Islet of Langerhans (tissue), 1 donor: ENCODE measurements at regions not wholly inside any gene's neighbourhood (a gene's known extent, or its start where the extent isn't known, plus 50 kb on each side); places are given as distances from the start of the nearest gene placed in this dataset.

Source experiments
- FAIRE-seq: peaks from one replicate; lab custom pipeline; 2011; peaks lifted over from hg19 to GRCh38; lab: Jason Lieb, UNC

GRCh38 chr13:74715718-74716117 lies 581.5 kb upstream of the KLF12 start:
- FAIRE-seq, result no peak

- no peak for FAIRE-seq
Measured at GRCh38 chr13:74710006-74710405, 575.8 kb upstream of the KLF12 start.

DNA sequence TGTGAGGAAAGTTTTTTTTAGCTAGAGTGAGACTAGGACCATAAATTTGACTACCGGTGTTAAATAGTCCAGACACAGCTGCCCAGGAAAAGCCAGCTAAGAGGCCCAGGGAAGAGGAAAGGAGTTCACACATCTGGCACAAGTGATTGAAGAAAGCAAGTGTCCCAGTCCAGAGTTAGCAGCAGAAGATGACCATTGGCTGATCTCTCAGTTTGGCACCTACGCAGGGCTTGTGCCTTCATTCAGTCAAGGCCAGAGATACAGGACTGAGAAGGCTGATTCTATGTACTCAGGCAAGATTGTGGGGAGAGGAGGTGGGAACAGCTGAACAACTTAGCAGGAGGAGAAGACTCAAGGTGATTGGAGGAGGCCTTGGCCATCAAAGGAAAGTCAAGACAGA lies 575.0 kb upstream of the KLF12 start:
- no peak for FAIRE-seq

- FAIRE-seq, result no peak
Measured at GRCh38 chr13:74708629-74709028, 574.4 kb upstream of the KLF12 start.

DNA sequence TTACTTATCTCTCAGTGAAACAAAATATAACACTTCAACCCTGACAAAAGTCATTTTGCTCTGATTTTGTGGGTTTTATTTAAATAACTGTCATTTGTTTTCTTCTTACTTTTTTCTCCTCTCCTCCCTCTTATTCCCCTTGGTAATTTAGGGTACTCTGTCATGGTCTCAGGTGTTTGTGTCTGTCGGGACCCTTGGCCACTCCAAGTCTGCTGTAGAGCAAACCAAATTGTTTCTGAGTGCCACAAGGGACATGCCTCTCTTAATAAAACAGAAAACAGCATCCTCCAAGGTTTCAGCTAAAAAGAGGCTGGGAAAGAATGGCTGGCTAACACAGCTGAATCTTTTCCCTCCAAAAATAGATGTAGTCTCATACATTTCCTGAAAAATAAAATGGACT lies 573.1 kb upstream of the KLF12 start:
- no peak for FAIRE-seq

DNA sequence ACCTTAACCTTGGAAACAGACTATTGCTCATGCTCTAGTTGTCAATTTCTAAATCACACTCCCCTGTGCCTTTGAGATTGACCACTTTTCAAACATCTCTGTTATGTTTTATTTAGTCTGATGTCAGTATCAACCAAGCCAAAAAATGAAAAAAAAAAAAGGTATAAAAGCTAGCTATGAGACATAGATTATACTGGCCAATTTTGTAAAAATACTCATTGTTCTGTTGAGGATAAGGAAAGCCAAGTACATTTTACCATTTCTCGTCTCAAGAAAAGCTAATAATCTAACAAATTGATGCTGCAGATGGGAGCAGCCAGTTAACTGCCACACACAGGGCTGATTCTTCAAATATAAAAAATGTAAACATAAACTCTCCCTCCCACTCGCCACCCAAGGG lies 572.6 kb upstream of the KLF12 start:
- no peak for FAIRE-seq

DNA sequence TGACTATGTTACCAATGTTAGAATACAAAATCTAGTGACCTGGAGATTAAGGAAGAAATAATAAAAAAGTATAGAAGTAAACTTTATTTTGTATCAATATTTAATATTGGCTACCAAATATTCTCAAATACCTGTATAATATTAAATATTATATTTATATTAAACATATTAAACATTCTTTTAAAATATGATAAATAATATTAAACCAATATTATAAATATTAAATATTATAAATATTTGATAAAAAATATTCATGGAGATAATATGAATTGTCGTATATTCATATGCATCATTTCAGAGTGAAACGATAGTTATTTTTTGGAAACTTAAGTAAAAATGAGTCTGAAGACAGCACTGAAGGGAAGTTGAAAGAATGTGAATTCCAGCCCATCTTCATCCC lies 571.2 kb upstream of the KLF12 start:
- no peak for FAIRE-seq

- FAIRE-seq, result no peak
Measured at GRCh38 chr13:74703855-74704387, 569.7 kb upstream of the KLF12 start.

DNA sequence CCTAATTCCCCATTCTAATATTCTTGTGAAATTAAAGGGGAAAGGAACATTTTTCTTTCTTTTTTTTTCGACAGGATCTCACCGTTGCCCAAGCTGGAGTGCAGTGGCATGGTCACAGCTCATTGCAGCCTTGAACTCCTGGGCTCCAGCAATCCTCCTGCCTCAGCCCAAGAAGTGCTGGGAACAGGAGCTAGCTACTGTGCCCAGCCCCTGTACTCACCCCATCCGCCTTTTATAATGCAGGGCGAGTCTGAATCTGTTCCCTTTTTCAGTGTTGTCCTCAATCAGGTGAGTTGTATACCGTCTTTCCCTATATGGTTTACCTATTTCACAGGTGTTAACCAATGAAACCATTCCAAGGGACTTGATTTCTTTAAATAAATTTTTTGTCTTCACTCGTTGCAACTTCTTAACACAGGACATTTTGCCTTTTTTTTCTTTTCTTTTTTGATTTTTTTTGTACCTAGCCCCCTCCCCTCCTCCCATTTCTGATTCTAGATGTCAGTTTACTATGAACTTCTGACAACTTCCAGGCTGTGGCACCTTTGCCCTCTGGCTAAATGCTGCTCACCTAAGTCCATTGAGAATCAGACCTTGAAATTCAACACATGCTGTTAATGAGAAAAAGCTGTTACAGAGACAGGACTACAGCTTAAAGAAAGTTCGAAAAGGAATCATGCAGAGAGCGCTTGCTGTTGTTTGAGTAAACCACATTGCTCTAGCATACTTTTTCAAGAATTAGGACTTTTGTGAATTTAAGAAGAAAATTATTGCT lies 562.1 kb upstream of the KLF12 start:
- FAIRE-seq, result no peak

GRCh38 chr13:74695021-74695800 lies 561.0 kb upstream of the KLF12 start:
- FAIRE-seq, result no peak

DNA sequence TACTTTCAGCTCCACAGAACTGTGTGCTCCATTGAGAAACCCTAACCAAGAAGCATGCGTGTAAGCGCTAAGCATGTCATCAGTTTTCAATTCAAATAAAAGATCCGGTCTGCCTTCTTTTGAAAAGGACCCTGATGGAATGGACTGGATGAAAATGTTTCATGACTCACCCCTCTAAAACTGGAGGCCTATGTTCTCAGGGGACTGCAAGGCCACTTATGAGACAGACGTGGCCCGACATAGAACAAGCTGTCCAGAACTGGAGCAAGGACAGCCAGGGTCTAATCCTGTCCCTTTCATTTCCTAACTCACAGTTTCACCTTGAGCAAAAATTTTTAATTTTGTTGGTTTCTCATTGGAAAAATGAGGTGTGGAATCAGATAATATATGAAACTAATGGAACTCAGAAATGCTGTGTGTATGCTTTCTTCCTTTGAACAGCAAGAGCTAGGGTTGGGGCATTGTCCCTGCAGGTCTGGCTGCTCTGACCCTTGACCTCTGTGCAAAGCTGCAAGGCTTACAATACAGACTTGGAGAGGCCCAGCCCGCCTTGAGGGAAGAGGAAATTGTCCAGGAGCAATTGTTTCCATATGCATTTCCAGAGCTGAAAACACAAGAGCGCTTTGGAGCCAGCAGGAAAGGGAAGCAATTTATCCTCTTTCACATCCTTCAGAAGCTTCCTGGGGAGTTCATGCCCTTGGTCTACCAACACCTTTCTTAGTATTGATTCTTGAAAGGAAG lies 553.4 kb upstream of the KLF12 start:
- FAIRE-seq, result no peak

DNA sequence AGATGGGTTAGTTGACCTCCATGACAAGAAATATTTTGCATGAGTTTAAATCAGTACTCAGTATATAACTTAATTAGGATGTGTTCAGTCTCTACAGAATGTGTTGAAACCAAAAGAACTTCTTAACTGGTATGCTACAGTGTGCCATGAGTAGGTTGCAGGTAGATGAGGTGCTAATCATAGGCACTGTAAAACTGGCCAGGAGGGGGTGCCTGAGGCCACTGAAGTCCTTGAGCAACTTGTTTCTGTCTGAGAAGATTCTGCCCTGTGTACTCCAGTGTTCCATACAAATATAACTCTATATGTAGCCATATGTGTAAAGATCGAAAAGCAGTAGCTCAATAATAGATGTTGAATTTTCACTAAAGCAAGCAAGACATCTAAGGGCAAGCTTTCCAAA lies 549.2 kb upstream of the KLF12 start:
- no peak for FAIRE-seq

GRCh38 chr13:74682746-74683145 lies 548.5 kb upstream of the KLF12 start:
- no peak for FAIRE-seq

DNA sequence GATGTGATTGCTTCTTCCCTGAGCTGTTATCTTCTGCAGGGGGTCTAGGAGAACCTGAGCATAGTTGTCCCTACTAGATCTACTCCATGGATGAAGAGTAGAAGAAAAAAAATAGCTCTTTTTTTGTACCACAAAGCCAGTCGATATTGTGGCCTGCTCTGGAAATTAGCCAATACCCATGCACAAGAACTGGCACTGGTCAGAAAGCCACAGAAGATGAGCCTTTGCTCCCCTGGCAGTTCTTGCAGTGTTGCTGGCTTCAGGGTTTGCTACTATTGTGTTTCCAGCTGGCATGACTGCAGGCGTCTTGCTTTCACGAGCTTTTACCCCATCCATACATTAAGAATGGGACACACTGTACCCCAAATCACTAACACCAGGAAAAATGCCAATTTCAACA lies 547.7 kb upstream of the KLF12 start:
- FAIRE-seq, result no peak

- FAIRE-seq, result no peak
Measured at GRCh38 chr13:74678308-74678965, 544.2 kb upstream of the KLF12 start.

DNA sequence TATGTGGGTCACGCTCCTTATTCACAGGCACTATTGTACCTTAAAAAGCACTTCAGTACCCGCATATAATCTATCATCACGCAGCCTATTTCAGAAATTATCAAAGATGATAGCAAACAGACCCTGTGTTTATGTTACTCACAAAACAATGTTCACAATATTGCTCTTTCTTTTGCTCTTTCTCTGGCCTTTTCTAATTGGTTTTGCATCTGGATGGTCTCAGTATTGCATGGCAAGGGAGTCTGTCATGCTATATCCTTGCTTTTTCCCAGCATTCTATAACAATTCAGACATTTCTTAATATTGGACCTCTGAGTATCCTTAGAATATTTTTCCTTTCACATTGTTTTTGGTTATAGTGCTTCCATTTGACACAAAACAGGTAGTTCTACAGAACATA lies 541.8 kb upstream of the KLF12 start:
- FAIRE-seq, result no peak

GRCh38 chr13:74675182-74675581 lies 541.0 kb upstream of the KLF12 start:
- no peak for FAIRE-seq

- no peak for FAIRE-seq
Measured at GRCh38 chr13:74674720-74675119, 540.5 kb upstream of the KLF12 start.

DNA sequence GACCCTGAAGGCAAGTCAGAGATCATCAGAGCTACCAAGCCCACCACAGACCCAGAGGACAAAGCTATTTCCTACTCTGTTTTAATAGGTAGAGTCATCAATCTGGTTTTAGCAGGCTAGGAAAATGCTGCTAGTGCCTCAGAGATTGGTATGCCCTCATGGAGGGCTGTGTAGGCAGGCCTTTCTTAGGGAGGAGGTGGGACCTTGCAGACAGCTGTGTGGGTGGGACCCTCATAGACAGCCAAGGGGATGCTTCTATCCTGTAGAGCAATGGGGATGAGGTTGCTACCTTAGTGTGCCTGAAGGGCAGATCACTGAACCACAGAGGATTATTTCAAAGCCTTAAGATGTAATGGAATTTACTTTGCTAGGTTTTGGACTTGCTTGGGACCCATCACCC lies 534.9 kb upstream of the KLF12 start:
- FAIRE-seq, result no peak

GRCh38 chr13:74667656-74668203 lies 533.5 kb upstream of the KLF12 start:
- FAIRE-seq, result no peak

GRCh38 chr13:74662905-74663304 lies 528.7 kb upstream of the KLF12 start:
- no peak for FAIRE-seq

DNA sequence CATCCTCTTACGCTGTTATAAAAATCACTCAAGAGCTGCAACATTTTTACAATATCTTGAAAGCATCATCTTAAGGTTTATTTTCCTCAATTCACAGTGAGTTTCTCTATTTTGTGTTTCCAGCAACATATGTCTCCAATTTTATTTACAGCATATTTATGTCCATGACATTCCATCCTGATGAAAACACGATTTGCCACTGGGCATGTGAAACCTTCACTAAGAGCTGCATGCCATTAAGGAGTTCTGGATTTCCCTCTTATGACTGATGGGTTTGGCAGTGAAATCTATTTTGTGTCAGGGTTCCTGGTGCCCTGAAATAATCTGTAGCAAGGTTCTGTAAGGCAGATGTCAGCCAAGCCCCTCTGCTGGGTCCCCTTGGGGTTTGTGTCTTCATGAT lies 527.6 kb upstream of the KLF12 start:
- FAIRE-seq, result no peak
